ENCODE measurements at regions not wholly inside any gene's neighbourhood (a gene's known extent, or its start where the extent isn't known, plus 50 kb on each side); places are given as distances from the start of the nearest gene placed in this dataset.

- no peak for DNase-seq
Measured at GRCh38 chr4:153974452-153974851, 185.6 kb upstream of the SFRP2 start.

- DNase-seq: no peak
Measured at GRCh38 chr4:153973942-153974341, 185.1 kb upstream of the SFRP2 start.

- DNase-seq: no peak
Measured at GRCh38 chr4:153971899-153972298, 183.0 kb upstream of the SFRP2 start.

- DNase-seq: no peak
Measured at GRCh38 chr4:153970169-153970568, 181.3 kb upstream of the SFRP2 start.

- no peak for DNase-seq
Measured at GRCh38 chr4:153969542-153969941, 180.7 kb upstream of the SFRP2 start.

GRCh38 chr4:153966641-153967040 is 177.8 kb upstream of the SFRP2 start:
- DNase-seq: no peak

- DNase-seq: no peak
Measured at GRCh38 chr4:153963216-153963615, 174.3 kb upstream of the SFRP2 start.

GRCh38 chr4:153962311-153963039 is 173.6 kb upstream of the SFRP2 start:
- no peak for DNase-seq

- DNase-seq: no peak
Measured at GRCh38 chr4:153955327-153955726, 166.4 kb upstream of the SFRP2 start.

GRCh38 chr4:153954654-153955053 is 165.8 kb upstream of the SFRP2 start:
- DNase-seq: no peak

GRCh38 chr4:153950100-153950979 is 161.5 kb upstream of the SFRP2 start:
- DNase-seq: peak; percentile 63

- DNase-seq: no peak
Measured at GRCh38 chr4:153948041-153948440, 159.2 kb upstream of the SFRP2 start.

GRCh38 chr4:153947124-153947523 is 158.2 kb upstream of the SFRP2 start:
- DNase-seq: no peak

GRCh38 chr4:153945704-153946103 is 156.8 kb upstream of the SFRP2 start:
- DNase-seq: no peak

- peak; percentile 4 for DNase-seq
Measured at GRCh38 chr4:153943738-153944415, 155.0 kb upstream of the SFRP2 start.

GRCh38 chr4:153940916-153941315 is 152.0 kb upstream of the SFRP2 start:
- no peak for DNase-seq

GRCh38 chr4:153939570-153939969 is 150.7 kb upstream of the SFRP2 start:
- DNase-seq: no peak

GRCh38 chr4:153938994-153939393 is 150.1 kb upstream of the SFRP2 start:
- DNase-seq: no peak

GRCh38 chr4:153937289-153937688 is 148.4 kb upstream of the SFRP2 start:
- DNase-seq: no peak

- no peak for DNase-seq
Measured at GRCh38 chr4:153936121-153936520, 147.2 kb upstream of the SFRP2 start.

- DNase-seq: no peak
Measured at GRCh38 chr4:153934688-153935017, 145.8 kb upstream of the SFRP2 start.

- no peak for DNase-seq
Measured at GRCh38 chr4:153933915-153934687, 145.2 kb upstream of the SFRP2 start.

- DNase-seq: no peak
Measured at GRCh38 chr4:153931804-153932203, 142.9 kb upstream of the SFRP2 start.
